Gastroesophageal sphincter (tissue), 4 donors: ENCODE measurements at regions not wholly inside any gene's neighbourhood (a gene's known extent, or its start where the extent isn't known, plus 50 kb on each side); places are given as distances from the start of the nearest gene placed in this dataset.

Experiments used
- ATAC-seq: fragments of 150-250 bp; one replicate; pipeline ENCODE4 v1.9.1; 2016; ENCODE audit warnings: mild to moderate bottlenecking, moderate library complexity
- H3K27ac ChIP-seq, 4 donors: fragments of 200-600 bp; sonication (generic) in 3 of 4; 1 replicate in 3 of 4; 2 replicates in 1 of 4; pipeline ENCODE4 v1.5.1; 2016 to 2019
- H3K27me3 ChIP-seq: fragments of 200-600 bp; sonication (generic); one replicate; pipeline ENCODE4 v1.5.1; 2019
- H3K36me3 ChIP-seq, 2 donors: fragments of 200-600 bp; sonication (generic); one replicate each; pipeline ENCODE4 v1.5.1; 2019; ENCODE audit warnings: control low read depth in 1 of 2
- H3K4me1 ChIP-seq, 3 donors: fragments of 200-600 bp; sonication (generic); 1 replicate in 2 of 3; 2 replicates in 1 of 3; pipeline ENCODE4 v1.5.1; 2016 to 2019; ENCODE audit warnings: control low read depth in 2 of 3
- H3K4me3 ChIP-seq, 2 donors: fragments of 200-600 bp; sonication (generic); one replicate each; pipeline ENCODE4 v1.5.1; 2019; ENCODE audit warnings: mild to moderate bottlenecking in 1 of 2, moderate library complexity in 1 of 2
- H3K9me3 ChIP-seq, 3 donors: fragments of 200-600 bp; sonication (generic); one replicate each; pipeline ENCODE4 v1.5.1; 2017 to 2019; ENCODE audit warnings: control low read depth in 2 of 3
- EP300 ChIP-seq: sonication (generic); formaldehyde crosslinking; IDR thresholded peaks from one replicate; pipeline ENCODE4 v1.6.1; 2017; ENCODE audit warnings: antibody characterized with exemption, mild to moderate bottlenecking
- POLR2A ChIP-seq, 2 donors: fragments of 450-650 bp; IDR thresholded peaks; one replicate each; pipeline ENCODE4 v1.6.1; 2017; ENCODE audit warnings: antibody characterized with exemption in 2 of 2, mild to moderate bottlenecking in 2 of 2, moderate library complexity in 1 of 2
- POLR2AphosphoS5 ChIP-seq: sonication (generic); formaldehyde crosslinking; IDR thresholded peaks from one replicate; pipeline ENCODE4 v1.6.1; 2017; ENCODE audit warnings: antibody characterized with exemption
- WGBS, 2 donors: methylation state at CpG; one replicate each; pipeline ENCODE4 v1.1.5; 2018; ENCODE audit warnings: low coverage in 1 of 2; 5-methylcytosine and 5-hydroxymethylcytosine counted together
- TF ChIP-seq, protein P1 (sequence below), 4 experiments: fragments of 200-600 bp in 2 of 4; fragments of 450-650 bp in 2 of 4; sonication (generic) in 1 of 4; IDR thresholded peaks; one replicate each; pipeline ENCODE4 v1.5.1; 2017 to 2019; ENCODE audit warnings: antibody characterized with exemption in 4 of 4, mild to moderate bottlenecking in 2 of 4, moderate library complexity in 2 of 4

DNA sequence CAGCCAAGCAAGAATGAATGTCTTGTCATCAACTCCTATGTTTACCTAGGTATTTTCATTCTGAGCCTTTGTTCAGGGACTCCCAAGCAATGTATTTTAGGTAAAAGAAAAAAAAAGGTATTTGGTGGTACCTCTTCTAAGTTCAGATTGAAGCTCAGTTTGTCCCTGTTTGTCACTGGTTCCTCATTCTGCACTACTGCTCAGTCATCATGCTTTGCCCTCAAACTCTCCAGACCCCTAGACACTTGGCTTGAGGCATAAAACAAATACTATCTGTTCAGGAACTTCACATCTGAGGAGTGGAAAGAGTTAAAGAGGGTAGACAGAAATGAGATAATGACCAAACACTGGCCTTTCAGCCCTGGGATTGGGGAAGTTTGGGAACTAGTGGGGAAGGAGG is 163.6 kb upstream of the HNRNPA3 start:
- Histone ChIP-seq H3K36me3 (no peaks in the 10 kb centered on the region), H3K9me3 (no peaks in the 10 kb centered on the region), H3K27ac (no peak overlapping the region), H3K4me1 (no peaks in the 10 kb centered on the region), H3K27me3 (no peaks in the 10 kb centered on the region), H3K4me3 (no peak overlapping the region)
- no peak for ATAC-seq
- TF ChIP-seq, protein P1, sequence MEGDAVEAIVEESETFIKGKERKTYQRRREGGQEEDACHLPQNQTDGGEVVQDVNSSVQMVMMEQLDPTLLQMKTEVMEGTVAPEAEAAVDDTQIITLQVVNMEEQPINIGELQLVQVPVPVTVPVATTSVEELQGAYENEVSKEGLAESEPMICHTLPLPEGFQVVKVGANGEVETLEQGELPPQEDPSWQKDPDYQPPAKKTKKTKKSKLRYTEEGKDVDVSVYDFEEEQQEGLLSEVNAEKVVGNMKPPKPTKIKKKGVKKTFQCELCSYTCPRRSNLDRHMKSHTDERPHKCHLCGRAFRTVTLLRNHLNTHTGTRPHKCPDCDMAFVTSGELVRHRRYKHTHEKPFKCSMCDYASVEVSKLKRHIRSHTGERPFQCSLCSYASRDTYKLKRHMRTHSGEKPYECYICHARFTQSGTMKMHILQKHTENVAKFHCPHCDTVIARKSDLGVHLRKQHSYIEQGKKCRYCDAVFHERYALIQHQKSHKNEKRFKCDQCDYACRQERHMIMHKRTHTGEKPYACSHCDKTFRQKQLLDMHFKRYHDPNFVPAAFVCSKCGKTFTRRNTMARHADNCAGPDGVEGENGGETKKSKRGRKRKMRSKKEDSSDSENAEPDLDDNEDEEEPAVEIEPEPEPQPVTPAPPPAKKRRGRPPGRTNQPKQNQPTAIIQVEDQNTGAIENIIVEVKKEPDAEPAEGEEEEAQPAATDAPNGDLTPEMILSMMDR (IDR thresholded peaks at IDR 0.05), result no peak

DNA sequence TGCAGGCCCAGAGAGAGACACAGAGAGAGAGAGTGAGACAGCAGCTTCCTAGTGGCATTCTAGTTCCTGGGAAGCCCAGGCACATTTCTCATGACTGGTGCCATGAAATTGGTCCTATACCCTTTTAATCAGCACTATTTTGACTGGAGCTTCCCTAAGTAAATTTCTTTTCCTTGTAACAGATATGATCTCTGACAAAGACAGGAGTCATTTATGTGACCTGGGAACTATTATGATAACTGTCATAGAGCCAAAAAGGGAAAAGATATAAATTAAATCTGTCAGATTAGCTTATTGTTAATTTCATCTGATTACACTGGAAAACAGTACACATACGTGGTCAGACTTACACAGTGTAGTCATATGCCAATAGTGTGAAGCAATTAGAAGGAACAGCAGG is 161.3 kb upstream of the HNRNPA3 start:
- no peak overlapping the region for H3K27ac ChIP-seq
- H3K36me3 ChIP-seq, result no peaks in the 10 kb centered on the region
- H3K9me3 ChIP-seq, result no peaks in the 10 kb centered on the region
- 75 to 89% methylated on average over 1 of the region's 1 CpG for WGBS, 2 donors
- H3K27me3 ChIP-seq, result no peaks in the 10 kb centered on the region
- no peaks in the 10 kb centered on the region for H3K4me1 ChIP-seq
- TF ChIP-seq POLR2A (IDR thresholded peaks at IDR 0.05) (no peak), EP300 (no peak), POLR2AphosphoS5 (no peak)
- TF ChIP-seq, protein P1 (IDR thresholded peaks at IDR 0.05), result no peak
- ATAC-seq, result no peak
- H3K4me3 ChIP-seq, result no peak overlapping the region

DNA sequence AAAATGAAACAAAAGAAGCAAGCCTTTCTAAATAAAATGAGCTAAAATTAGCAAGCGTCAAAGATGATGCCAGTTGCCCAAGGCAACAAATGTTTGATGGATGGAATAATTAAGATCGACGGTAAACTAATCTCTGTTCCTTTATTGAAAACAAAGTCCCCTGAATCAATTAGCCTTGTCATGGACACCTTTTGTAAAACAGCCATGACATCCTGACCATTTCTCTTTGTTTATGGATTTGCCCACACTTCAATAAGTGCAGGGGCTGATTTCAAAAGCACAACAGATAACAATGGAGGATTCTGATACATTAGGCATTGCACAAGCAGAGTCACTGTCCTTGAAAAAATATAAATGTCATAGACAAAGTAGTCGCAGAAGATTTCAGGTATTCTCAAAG is 160.1 kb upstream of the HNRNPA3 start:
- 82 to 83% methylated on average over 3 to 4 of the region's 4 CpGs for WGBS, 2 donors
- Histone ChIP-seq H3K9me3 (no peaks in the 10 kb centered on the region), H3K27ac (no peak overlapping the region), H3K4me1 (no peaks in the 10 kb centered on the region), H3K36me3 (no peaks in the 10 kb centered on the region), H3K4me3 (no peak overlapping the region), H3K27me3 (no peaks in the 10 kb centered on the region)
- TF ChIP-seq EP300 (no peak), POLR2AphosphoS5 (no peak), POLR2A (IDR thresholded peaks at IDR 0.05) (no peak)
- TF ChIP-seq, protein P1 (IDR thresholded peaks at IDR 0.05), result no peak
- ATAC-seq, result no peak

DNA sequence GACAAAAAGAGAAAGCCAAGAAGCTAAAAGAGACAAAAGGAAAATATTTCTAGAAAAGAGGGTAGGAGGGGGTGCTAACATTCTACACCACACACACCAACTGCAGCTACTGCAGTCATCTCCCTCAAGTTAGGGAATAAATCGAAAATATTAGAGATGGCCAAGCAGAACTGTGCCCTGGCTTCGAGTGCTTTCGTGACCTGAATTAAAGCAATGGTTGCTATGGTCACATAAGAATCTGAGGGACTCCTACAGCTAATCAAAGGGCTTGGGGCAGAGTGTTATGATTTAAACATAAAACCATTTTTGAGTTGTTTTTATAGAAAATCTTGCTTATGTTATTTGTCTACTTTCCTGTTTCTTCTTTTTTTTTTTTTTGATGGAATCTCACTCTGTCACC is 159.6 kb upstream of the HNRNPA3 start:
- no peaks in the 10 kb centered on the region for H3K4me1 ChIP-seq
- H3K9me3 ChIP-seq, result no peaks in the 10 kb centered on the region
- H3K4me3 ChIP-seq, result no peak overlapping the region
- no peaks in the 10 kb centered on the region for H3K36me3 ChIP-seq
- no peak for TF ChIP-seq POLR2A (IDR thresholded peaks at IDR 0.05)
- TF ChIP-seq EP300, result no peak
- TF ChIP-seq POLR2AphosphoS5, result no peak
- TF ChIP-seq, protein P1 (IDR thresholded peaks at IDR 0.05), result no peak
- 84 to 90% methylated on average over 3 of the region's 3 CpGs for WGBS, 2 donors
- no peak for ATAC-seq
- no peak overlapping the region for H3K27ac ChIP-seq
- H3K27me3 ChIP-seq, result no peaks in the 10 kb centered on the region

DNA sequence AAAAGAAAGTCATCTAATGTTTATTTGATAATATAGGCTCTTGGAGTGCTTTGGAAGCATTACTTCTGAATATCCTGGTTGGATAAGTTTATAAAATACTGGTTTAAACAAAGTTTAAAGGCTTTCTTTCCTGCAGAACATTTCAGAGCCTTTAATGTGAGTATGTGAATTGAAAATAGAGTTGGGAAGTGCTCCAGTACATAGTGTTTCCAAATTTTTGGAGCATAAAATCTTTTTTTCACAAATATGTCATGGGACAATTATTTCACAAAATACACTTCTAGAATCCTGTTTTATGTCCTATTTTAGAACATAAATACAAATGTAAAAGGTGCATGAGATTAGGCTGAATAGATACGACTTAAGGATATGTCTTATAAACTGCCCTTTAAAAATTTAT is 158.9 kb upstream of the HNRNPA3 start:
- Histone ChIP-seq H3K36me3 (no peaks in the 10 kb centered on the region), H3K27ac (no peak overlapping the region), H3K9me3 (no peaks in the 10 kb centered on the region), H3K4me3 (no peak overlapping the region), H3K27me3 (no peaks in the 10 kb centered on the region), H3K4me1 (no peaks in the 10 kb centered on the region)
- TF ChIP-seq, protein P1 (IDR thresholded peaks at IDR 0.05), result no peak
- TF ChIP-seq EP300 (no peak), POLR2AphosphoS5 (no peak), POLR2A (IDR thresholded peaks at IDR 0.05) (no peak)
- no peak for ATAC-seq
- WGBS, 2 donors, result 39 to 71% methylated on average over 1 of the region's 1 CpG
